HCT116 (cell line): ENCODE measurements at regions not wholly inside any gene's neighbourhood (a gene's known extent, or its start where the extent isn't known, plus 50 kb on each side); places are given as distances from the start of the nearest gene placed in this dataset.
"Not testable (repeated sequence)": the region's sequence is repeated elsewhere in the genome, so short reads cannot be mapped to it uniquely, and the experiment has no call there.

Experiments
- ATAC-seq: fragments of 200-7000 bp; cut with Tn5 transposase; 2 replicates; pipeline ENCODE4 v1.9.1; 2020; ENCODE audit warnings: mild to moderate bottlenecking, moderate library complexity
- BruUV-seq: library from RNA; stranded (reverse); fragments of 400-500 nt; replicated peaks from 2 replicates; lab custom pipeline; 2021; lab: Mats Ljungman, UMichigan
- CTCF ChIA-PET: fragments of 300-600 bp; sonication (Branson Sonifier 250); formaldehyde crosslinking; loops from one replicate; lab custom pipeline; 2021; ENCODE audit warnings: antibody characterized with exemption; lab: Charles Lee
- POLR2A ChIA-PET: fragments of 300-600, 350-600 bp; sonication (Branson Sonifier 250); formaldehyde crosslinking; loops from one replicate; lab custom pipeline; 2021; ENCODE audit warnings: antibody characterized with exemption; lab: Charles Lee
- RAD21 ChIA-PET, 2 experiments: fragments of 300-600 bp; sonication (Branson Sonifier 250); formaldehyde crosslinking; loops; one replicate each; lab custom pipeline; 2023; ENCODE audit warnings: low total read pairs in 2 of 2; ENCODE audit not compliant: uncharacterized antibody in 2 of 2, unreplicated experiment in 2 of 2, low non-redundant PET in 1 of 2; lab: Charles Lee
- DNase-seq: peaks from one replicate; pipeline ENCODE4 v3.0.0-alpha.2; 2010; ENCODE audit warnings: low read depth, low spot score
- H2AFZ ChIP-seq: fragments of 200-600 bp; shearing (Covaris generic), sonication (generic); 2 replicates; pipeline ENCODE4 v1.6.1; 2017; ENCODE audit warnings: low read depth, mixed run types, mixed read lengths, antibody characterized with exemption, low read length; ENCODE audit not compliant: poor library complexity, severe bottlenecking
- H3K27ac ChIP-seq: 2 replicates; pipeline ENCODE4 v1.5.1; 2012; ENCODE audit warnings: low read depth, low read length
- H3K27me3 ChIP-seq: fragments of 200-600 bp; sonication (generic); 2 replicates; pipeline ENCODE4 v1.6.1; 2016; ENCODE audit warnings: mixed run types, low read length, mixed read lengths; ENCODE audit not compliant: insufficient read depth
- H3K36me3 ChIP-seq, 2 experiments: fragments of 200-500 bp in 1 of 2; fragments of 200-600 bp in 1 of 2; sonication (Bioruptor generic) in 1 of 2; sonication (generic) in 1 of 2; 2 replicates each; pipeline versions ENCODE4 v1.5.1 to v1.6.1; 2014 to 2016; ENCODE audit warnings: low read length in 2 of 2, inconsistent platforms in 1 of 2, mixed read lengths in 1 of 2, mixed run types in 1 of 2; ENCODE audit not compliant: insufficient read depth in 2 of 2, control insufficient read depth in 1 of 2
- H3K4me1 ChIP-seq, 2 experiments: fragments of 200-600 bp in 1 of 2; sonication (generic) in 1 of 2; 2 replicates each; pipeline versions ENCODE4 v1.5.1 to v1.6.1; 2012 to 2017; ENCODE audit warnings: low read length in 2 of 2, inconsistent platforms in 1 of 2, mild to moderate bottlenecking in 1 of 2, mixed read lengths in 1 of 2, mixed run types in 1 of 2, moderate library complexity in 1 of 2; ENCODE audit not compliant: insufficient read depth in 2 of 2, control insufficient read depth in 1 of 2
- H3K4me2 ChIP-seq: fragments of 200-600 bp; sonication (generic); 2 replicates; pipeline ENCODE4 v1.6.1; 2017; ENCODE audit warnings: mixed run types, low read length, mixed read lengths
- H3K4me3 ChIP-seq, 2 experiments: fragments of 200-600 bp in 1 of 2; sonication (generic) in 1 of 2; replicated peaks in 1 of 2; 2 replicates each; pipeline ENCODE4 v1.5.1; 2011 to 2016; ENCODE audit warnings: low read length in 2 of 2, control low read depth in 1 of 2, low read depth in 1 of 2, mild to moderate bottlenecking in 1 of 2, mixed read lengths in 1 of 2, mixed run types in 1 of 2
- H3K79me2 ChIP-seq: fragments of 200-600 bp; sonication (generic); 2 replicates; pipeline ENCODE4 v1.6.1; 2017; ENCODE audit warnings: mild to moderate bottlenecking, mixed run types, low read length, moderate library complexity, mixed read lengths; ENCODE audit not compliant: insufficient read depth
- H3K9ac ChIP-seq: fragments of 200-600 bp; sonication (generic); 2 replicates; pipeline ENCODE4 v1.6.1; 2016; ENCODE audit warnings: low read length, mixed read lengths
- H3K9me2 ChIP-seq: fragments of 200-600 bp; sonication (generic), shearing (Covaris generic); 2 replicates; pipeline ENCODE4 v1.6.1; 2017; ENCODE audit warnings: mixed run types, mild to moderate bottlenecking, moderate library complexity; ENCODE audit not compliant: insufficient read depth
- H3K9me3 ChIP-seq, 2 experiments: fragments of 200-500 bp in 1 of 2; fragments of 200-600 bp in 1 of 2; sonication (Bioruptor generic) in 1 of 2; sonication (generic) in 1 of 2; 2 replicates each; pipeline ENCODE4 v1.6.1; 2014 to 2017; ENCODE audit warnings: low read length in 2 of 2, mixed read lengths in 2 of 2, inconsistent platforms in 1 of 2, low read depth in 1 of 2, mild to moderate bottlenecking in 1 of 2, mixed run types in 1 of 2, moderate library complexity in 1 of 2; ENCODE audit not compliant: control insufficient read depth in 1 of 2, insufficient read depth in 1 of 2
- H4K20me1 ChIP-seq: fragments of 200-600 bp; sonication (generic), shearing (Covaris generic); 2 replicates; pipeline ENCODE4 v1.6.1; 2017; ENCODE audit warnings: mixed run types, mild to moderate bottlenecking, moderate library complexity; ENCODE audit not compliant: insufficient read depth
- CEBPB ChIP-seq: IDR thresholded peaks from 2 replicates; pipeline ENCODE4 v1.6.1; 2012; ENCODE audit warnings: low read depth
- CTCF ChIP-seq, 3 experiments: fragments of 200-600 bp in 1 of 3; sonication (generic) in 1 of 3; IDR thresholded peaks in 2 of 3; conservative IDR thresholded peaks in 1 of 3; 2 replicates each; pipeline ENCODE4 v1.5.1; 2012 to 2017; ENCODE audit warnings: low read depth in 2 of 3, low read length in 2 of 3, antibody characterized with exemption in 1 of 3, borderline replicate concordance in 1 of 3, control low read depth in 1 of 3, mild to moderate bottlenecking in 1 of 3, mixed read lengths in 1 of 3, mixed run types in 1 of 3, moderate library complexity in 1 of 3; ENCODE audit not compliant: insufficient read depth in 1 of 3
- EGR1 ChIP-seq: IDR thresholded peaks from 2 replicates; pipeline ENCODE4 v1.6.1; 2012; ENCODE audit warnings: low read depth
- ELF1 ChIP-seq: IDR thresholded peaks from 2 replicates; pipeline ENCODE4 v1.6.1; 2012; ENCODE audit warnings: low read depth, borderline replicate concordance
- EZH2phosphoT487 ChIP-seq: fragments of 200-600 bp; IDR thresholded peaks from 2 replicates; pipeline ENCODE4 v1.6.1; 2018; ENCODE audit warnings: antibody characterized with exemption, borderline replicate concordance
- JUND ChIP-seq: IDR thresholded peaks from 2 replicates; pipeline ENCODE4 v1.6.1; 2012
- RAD21 ChIP-seq: IDR thresholded peaks from 2 replicates; pipeline ENCODE4 v1.6.1; 2012; ENCODE audit warnings: low read depth, mild to moderate bottlenecking
- SIN3A ChIP-seq: IDR thresholded peaks from 2 replicates; pipeline ENCODE4 v1.6.1; 2012; ENCODE audit warnings: low read depth
- SP1 ChIP-seq: IDR thresholded peaks from 2 replicates; pipeline ENCODE4 v1.6.1; 2012; ENCODE audit warnings: low read depth
- intact Hi-C: fragments of 100-400 bp; cut with micrococcal nuclease; formaldehyde crosslinking; loops from 2 replicates; pipeline ENCODE4 v1.10.0; 2022
- TF ChIP-seq, protein P1 (sequence below): IDR thresholded peaks from 2 replicates; pipeline ENCODE4 v1.6.1; 2011; ENCODE audit warnings: mild to moderate bottlenecking, low read length, moderate library complexity; ENCODE audit not compliant: insufficient replicate concordance; ENCODE audit errors: extremely low read depth

DNA sequence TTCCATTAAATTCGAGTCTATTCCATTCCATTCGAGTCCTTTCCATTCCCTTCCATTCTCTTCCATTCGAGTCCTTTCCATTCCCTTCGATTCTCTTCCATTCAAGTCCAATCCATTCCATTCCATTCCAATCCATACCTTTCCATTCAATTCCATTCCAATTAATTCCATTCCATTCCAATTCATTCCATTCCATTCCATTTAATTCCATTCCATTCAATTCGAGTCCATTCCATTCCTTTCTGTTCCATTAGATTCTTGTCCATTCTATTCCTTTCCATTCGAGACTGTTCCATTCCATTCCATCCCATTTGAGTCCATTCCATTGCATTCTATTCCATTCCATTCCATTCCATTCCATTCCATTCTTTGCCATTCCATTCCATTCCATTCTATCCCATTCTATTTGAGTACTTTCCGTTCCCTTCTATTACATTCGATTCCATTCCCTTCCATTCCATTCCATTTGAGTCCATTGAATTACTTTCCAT is 1130.0 kb downstream of the RPIA start (continued):
- TF ChIP-seq CEBPB (no peak), EZH2phosphoT487 (no peak)

GRCh38 chr2:89822342-89822741 is 1130.9 kb downstream of the RPIA start:
- H3K27ac ChIP-seq, H3K27me3 ChIP-seq, DNase-seq, H3K9ac ChIP-seq, CTCF ChIA-PET, H3K4me2 ChIP-seq, H2AFZ ChIP-seq, RAD21 ChIA-PET, H3K9me2 ChIP-seq, H3K4me3 ChIP-seq, H3K4me1 ChIP-seq, H4K20me1 ChIP-seq, ATAC-seq, POLR2A ChIA-PET, intact Hi-C loops, H3K79me2 ChIP-seq, BruUV-seq, H3K36me3 ChIP-seq: not testable (repeated sequence)
- peaks cover 34 to 71% of the 10 kb centered on the region in 2 experiments for H3K9me3 ChIP-seq

DNA sequence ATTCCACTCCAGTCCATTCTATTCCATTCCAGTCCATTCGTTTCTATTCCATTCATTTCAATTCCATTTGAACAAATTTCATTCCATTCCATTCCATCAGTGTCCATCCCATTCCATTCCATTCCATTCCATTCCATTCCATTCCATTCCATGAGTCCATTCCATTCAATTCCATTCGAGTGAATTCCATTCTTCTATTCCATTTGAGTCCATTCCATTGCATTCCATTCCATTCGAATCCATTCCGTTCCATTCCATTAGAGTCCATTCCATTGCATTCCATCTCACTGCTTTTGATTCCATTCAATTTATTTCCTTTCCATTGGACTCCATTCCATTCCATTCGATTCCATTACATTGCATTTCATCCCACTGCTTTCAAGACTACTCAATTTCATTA is 1132.1 kb downstream of the RPIA start:
- no peaks in the 10 kb centered on the region for H3K79me2 ChIP-seq
- 0 out of 4 replicates have a peak, but pooled peaks cover 0 to 2% of the 10 kb centered on the region in 2 experiments for H3K4me1 ChIP-seq
- BruUV-seq = no TSS peak
- intact Hi-C loops = no loop called here
- H2AFZ ChIP-seq = no peak overlapping the region
- H3K9me2 ChIP-seq = no peaks in the 10 kb centered on the region
- DNase-seq (no peak), ATAC-seq (no peak)
- ChIA-PET RAD21 (no interaction called here), POLR2A (no interaction called here), CTCF (no interaction called here)
- no peaks in the 10 kb centered on the region for H4K20me1 ChIP-seq
- H3K27me3 ChIP-seq = no peaks in the 10 kb centered on the region
- no peak overlapping the region for H3K27ac ChIP-seq
- peaks cover 23 to 59% of the 10 kb centered on the region in 2 experiments for H3K9me3 ChIP-seq
- no peak for TF ChIP-seq CTCF (IDR thresholded peaks at IDR 0.05 in 2 of 3, conservative IDR thresholded peaks at IDR 0.05 in 1 of 3; ENCODE audit: borderline replicate concordance in 1 of 3, insufficient read depth in 1 of 3, low read depth in 2 of 3, low read length in 2 of 3)
- no peak for TF ChIP-seq SIN3A
- TF ChIP-seq ELF1 = no peak
- no peak for TF ChIP-seq SP1
- TF ChIP-seq EZH2phosphoT487 = no peak
- TF ChIP-seq, protein P1, sequence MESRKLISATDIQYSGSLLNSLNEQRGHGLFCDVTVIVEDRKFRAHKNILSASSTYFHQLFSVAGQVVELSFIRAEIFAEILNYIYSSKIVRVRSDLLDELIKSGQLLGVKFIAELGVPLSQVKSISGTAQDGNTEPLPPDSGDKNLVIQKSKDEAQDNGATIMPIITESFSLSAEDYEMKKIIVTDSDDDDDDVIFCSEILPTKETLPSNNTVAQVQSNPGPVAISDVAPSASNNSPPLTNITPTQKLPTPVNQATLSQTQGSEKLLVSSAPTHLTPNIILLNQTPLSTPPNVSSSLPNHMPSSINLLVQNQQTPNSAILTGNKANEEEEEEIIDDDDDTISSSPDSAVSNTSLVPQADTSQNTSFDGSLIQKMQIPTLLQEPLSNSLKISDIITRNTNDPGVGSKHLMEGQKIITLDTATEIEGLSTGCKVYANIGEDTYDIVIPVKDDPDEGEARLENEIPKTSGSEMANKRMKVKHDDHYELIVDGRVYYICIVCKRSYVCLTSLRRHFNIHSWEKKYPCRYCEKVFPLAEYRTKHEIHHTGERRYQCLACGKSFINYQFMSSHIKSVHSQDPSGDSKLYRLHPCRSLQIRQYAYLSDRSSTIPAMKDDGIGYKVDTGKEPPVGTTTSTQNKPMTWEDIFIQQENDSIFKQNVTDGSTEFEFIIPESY = no peak
- TF ChIP-seq RAD21 = no peak
- no peak for TF ChIP-seq EGR1
- no peak for TF ChIP-seq JUND
- H3K36me3 ChIP-seq = no peaks in the 10 kb centered on the region
- H3K4me2 ChIP-seq = no peak overlapping the region
- no peak overlapping the region for H3K9ac ChIP-seq
- H3K4me3 ChIP-seq = no peak overlapping the region
